Esophagus squamous epithelium (tissue), 5 donors: ENCODE measurements at regions not wholly inside any gene's neighbourhood (a gene's known extent, or its start where the extent isn't known, plus 50 kb on each side); places are given as distances from the start of the nearest gene placed in this dataset.

ENCODE experiments used
- DNase-seq: peaks from one replicate; lab custom pipeline; 2025; lab: John Stamatoyannopoulos, UW
- H3K27ac ChIP-seq, 4 donors: fragments of 200-600 bp; sonication (generic); one replicate each; pipeline ENCODE4 v1.5.1; 2016 to 2019; ENCODE audit warnings: mild to moderate bottlenecking in 1 of 4
- H3K27me3 ChIP-seq, 4 donors: fragments of 200-600 bp; sonication (generic); 1 replicate in 3 of 4; 2 replicates in 1 of 4; pipeline versions ENCODE4 v1.5.1 to v1.6.0; 2017 to 2021; ENCODE audit warnings: antibody characterized with exemption in 1 of 4
- H3K36me3 ChIP-seq, 3 donors: fragments of 200-600 bp; sonication (generic); one replicate each; pipeline ENCODE4 v1.5.1; 2016 to 2019
- H3K4me1 ChIP-seq, 3 donors: fragments of 200-600 bp; sonication (generic); one replicate each; pipeline ENCODE4 v1.5.1; 2017 to 2019
- H3K4me3 ChIP-seq, 4 donors: fragments of 200-600 bp; sonication (generic); 1 replicate in 3 of 4; 2 replicates in 1 of 4; pipeline ENCODE4 v1.5.1; 2016 to 2019; ENCODE audit warnings: mild to moderate bottlenecking in 2 of 4, moderate library complexity in 1 of 4
- H3K9me3 ChIP-seq, 3 donors: fragments of 200-600 bp; sonication (generic); one replicate each; pipeline ENCODE4 v1.5.1; 2016 to 2019
- POLR2A ChIP-seq, 4 donors: fragments of 450-650 bp; IDR thresholded peaks; one replicate each; pipeline ENCODE4 v1.6.1; 2017; ENCODE audit warnings: antibody characterized with exemption in 4 of 4, mild to moderate bottlenecking in 4 of 4, moderate library complexity in 3 of 4
- WGBS, 2 donors: methylation state at CpG; one replicate each; pipeline ENCODE4 v1.1.5; 2018; 5-methylcytosine and 5-hydroxymethylcytosine counted together
- intact Hi-C: fragments of 100-400 bp; cut with DNase I; formaldehyde crosslinking; loops from one replicate; pipeline ENCODE4 v1.15.0; 2022
- TF ChIP-seq, protein P1 (sequence below), 6 experiments: fragments of 450-650 bp in 4 of 6; fragments of 200-600 bp in 2 of 6; sonication (generic) in 2 of 6; IDR thresholded peaks; one replicate each; pipeline ENCODE4 v1.5.1; 2016 to 2019; ENCODE audit warnings: antibody characterized with exemption in 6 of 6, mild to moderate bottlenecking in 4 of 6, moderate library complexity in 4 of 6
- donor health status: DM: yes; HTN: yes; CAD: no.

DNA sequence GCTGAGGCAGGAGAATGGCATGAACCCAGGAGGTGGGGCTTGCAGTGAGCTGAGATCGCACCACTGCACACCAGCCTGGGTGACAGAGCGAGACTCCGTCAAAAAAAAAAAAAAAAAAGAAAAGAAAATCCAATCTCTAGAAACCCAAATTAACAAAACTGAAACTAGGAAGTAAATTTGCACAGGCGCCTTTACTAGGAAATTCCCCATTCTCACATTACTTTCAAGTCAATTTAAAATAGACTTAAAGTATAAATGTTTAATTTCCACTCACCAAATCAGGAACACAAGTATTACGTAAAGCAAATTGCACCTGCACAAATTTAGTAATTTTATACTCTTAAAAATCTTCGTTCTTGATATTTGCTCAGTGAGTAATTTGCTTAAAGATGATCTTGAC, 67.8 kb upstream of the BCAR3 start:
- WGBS, 2 donors = 53 to 61% methylated on average over 6 of the region's 6 CpGs
- TF ChIP-seq POLR2A (IDR thresholded peaks at IDR 0.05) = no peak
- TF ChIP-seq, protein P1, sequence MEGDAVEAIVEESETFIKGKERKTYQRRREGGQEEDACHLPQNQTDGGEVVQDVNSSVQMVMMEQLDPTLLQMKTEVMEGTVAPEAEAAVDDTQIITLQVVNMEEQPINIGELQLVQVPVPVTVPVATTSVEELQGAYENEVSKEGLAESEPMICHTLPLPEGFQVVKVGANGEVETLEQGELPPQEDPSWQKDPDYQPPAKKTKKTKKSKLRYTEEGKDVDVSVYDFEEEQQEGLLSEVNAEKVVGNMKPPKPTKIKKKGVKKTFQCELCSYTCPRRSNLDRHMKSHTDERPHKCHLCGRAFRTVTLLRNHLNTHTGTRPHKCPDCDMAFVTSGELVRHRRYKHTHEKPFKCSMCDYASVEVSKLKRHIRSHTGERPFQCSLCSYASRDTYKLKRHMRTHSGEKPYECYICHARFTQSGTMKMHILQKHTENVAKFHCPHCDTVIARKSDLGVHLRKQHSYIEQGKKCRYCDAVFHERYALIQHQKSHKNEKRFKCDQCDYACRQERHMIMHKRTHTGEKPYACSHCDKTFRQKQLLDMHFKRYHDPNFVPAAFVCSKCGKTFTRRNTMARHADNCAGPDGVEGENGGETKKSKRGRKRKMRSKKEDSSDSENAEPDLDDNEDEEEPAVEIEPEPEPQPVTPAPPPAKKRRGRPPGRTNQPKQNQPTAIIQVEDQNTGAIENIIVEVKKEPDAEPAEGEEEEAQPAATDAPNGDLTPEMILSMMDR (IDR thresholded peaks at IDR 0.05) = no peak
- DNase-seq = no peak
- no peak overlapping the region for H3K4me3 ChIP-seq
- no peaks in the 10 kb centered on the region for H3K27me3 ChIP-seq
- intact Hi-C loops = no loop called here
- H3K4me1 ChIP-seq = peaks cover 0 to 64% (median 4%) of the 10 kb centered on the region in 3 donors
- no peak overlapping the region for H3K27ac ChIP-seq
- H3K9me3 ChIP-seq = peaks cover 0 to 10% (median 0%) of the 10 kb centered on the region in 3 donors
- H3K36me3 ChIP-seq = no peaks in the 10 kb centered on the region

DNA sequence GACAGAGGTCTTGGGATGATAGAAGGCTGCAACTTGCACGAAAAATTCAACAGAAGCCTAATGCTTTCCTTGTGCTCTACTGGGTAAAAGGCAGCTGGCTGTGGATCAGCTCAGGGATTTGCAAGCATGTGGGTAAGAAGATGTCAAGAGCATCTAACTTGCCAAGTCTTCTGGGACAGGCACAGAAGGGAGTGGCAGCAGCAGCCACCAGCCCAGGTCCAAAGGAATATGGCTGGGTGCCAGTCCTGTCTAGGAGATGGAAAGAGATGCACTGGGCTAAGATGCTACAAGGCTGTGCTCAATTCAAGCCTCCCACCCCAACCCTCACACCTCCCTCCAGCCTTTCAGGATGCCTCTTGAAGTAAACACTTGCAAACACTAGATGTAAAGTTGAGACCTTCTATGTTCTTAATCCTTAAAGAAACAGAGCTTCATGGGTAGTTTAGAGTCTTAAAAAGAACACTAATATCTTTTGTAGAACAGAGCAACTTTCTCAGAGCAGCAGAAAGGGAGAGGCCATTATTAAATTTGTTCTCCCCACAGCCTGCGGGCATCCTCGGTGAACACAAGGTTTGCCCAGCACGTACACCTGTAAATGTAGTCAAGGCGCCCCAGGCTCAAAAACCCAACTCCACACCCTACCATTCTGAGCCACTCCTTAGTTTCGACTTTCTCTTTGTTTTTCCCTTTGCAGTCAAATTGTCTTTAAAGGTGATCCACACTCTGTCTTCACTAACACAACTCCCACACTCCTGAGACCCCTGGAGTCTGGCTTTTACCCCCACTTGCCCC, 64.6 kb upstream of the BCAR3 start:
- Histone ChIP-seq H3K4me3 (no peak overlapping the region), H3K36me3 (no peaks in the 10 kb centered on the region), H3K27ac (peak overlapping the region in 3 of 4 donors; percentile 55 to 80 (median 59)), H3K4me1 (peaks cover 0 to 46% (median 4%) of the 10 kb centered on the region in 3 donors), H3K9me3 (peaks cover 0 to 10% (median 0%) of the 10 kb centered on the region in 3 donors), H3K27me3 (no peaks in the 10 kb centered on the region)
- no peak for DNase-seq
- intact Hi-C loops = no loop called here
- 44% methylated on average over 6 of the region's 6 CpGs for WGBS, 2 donors
- TF ChIP-seq, protein P1 (IDR thresholded peaks at IDR 0.05) = no peak
- no peak for TF ChIP-seq POLR2A (IDR thresholded peaks at IDR 0.05)

DNA sequence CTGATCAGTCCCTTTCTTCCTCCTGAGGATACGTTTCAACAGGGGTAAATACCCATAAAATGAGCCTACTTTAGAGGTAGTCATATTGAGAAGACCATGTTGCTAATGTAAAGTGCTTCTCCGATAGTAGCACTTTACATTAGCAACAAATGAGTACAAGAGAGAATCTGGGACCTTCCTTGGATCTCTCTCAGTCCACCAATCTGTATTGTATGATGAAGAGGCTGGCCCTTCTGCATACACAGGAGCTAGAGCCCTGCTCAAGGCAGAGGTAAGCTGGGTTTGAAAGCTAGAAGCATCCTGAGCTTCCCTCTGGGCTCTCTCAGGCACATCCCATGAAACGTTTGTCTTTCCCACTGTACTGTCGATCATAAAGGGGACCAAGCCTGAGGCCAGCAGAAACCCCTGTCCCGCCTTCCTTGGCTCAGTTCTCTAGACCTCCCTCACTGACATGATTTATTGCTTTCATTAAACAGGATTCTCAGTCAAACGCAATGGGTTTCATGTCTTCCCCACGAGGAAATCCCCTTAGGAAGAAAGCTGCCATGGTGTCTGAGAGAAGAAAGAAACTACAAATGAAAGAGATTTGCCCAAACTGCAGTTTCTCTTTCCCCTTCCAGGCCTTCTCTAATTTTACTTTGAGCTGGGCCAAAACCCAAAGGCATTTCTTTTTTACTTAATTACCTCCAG, 62.8 kb upstream of the BCAR3 start:
- TF ChIP-seq POLR2A (IDR thresholded peaks at IDR 0.05) = no peak
- TF ChIP-seq, protein P1 (IDR thresholded peaks at IDR 0.05) = no peak

DNA sequence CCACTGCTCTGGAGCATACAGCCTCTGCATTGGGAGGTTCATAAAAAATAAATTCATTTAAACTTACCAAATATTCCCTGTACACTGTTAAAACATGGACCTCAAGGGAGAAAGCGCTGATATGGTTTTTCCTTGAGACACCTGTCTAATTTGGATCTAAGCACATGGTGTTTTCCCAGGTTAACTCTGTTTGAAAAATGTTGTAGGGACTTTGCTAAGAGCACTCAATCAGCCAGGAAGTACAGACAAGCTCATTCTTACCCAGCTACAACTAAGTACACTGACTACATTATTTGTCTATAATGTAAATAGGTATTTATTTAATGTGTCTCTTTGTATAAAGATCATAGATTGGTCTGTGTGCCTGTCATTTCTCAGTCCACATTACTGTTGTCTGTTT, 61.8 kb upstream of the BCAR3 start:
- intact Hi-C loops = no loop called here
- no peak for DNase-seq
- Histone ChIP-seq H3K9me3 (peaks cover 0 to 10% (median 0%) of the 10 kb centered on the region in 3 donors), H3K27me3 (no peaks in the 10 kb centered on the region), H3K4me1 (peaks cover 0 to 53% (median 12%) of the 10 kb centered on the region in 3 donors), H3K4me3 (no peak overlapping the region), H3K36me3 (no peaks in the 10 kb centered on the region), H3K27ac (no peak overlapping the region)
- WGBS, 2 donors = 100% methylated on average over 1 of the region's 1 CpG
- no peak for TF ChIP-seq POLR2A (IDR thresholded peaks at IDR 0.05)
- TF ChIP-seq, protein P1 (IDR thresholded peaks at IDR 0.05) = no peak

More for the DNA sequence above, 62.8 kb upstream of the BCAR3 start:
- no peak overlapping the region for H3K27ac ChIP-seq
- H3K4me1 ChIP-seq = peaks cover 0 to 48% (median 12%) of the 10 kb centered on the region in 3 donors
- WGBS, 2 donors = 30 to 39% methylated on average over 7 of the region's 7 CpGs
- H3K36me3 ChIP-seq = no peaks in the 10 kb centered on the region
- intact Hi-C loops = no loop called here
- H3K9me3 ChIP-seq = peaks cover 0 to 10% (median 0%) of the 10 kb centered on the region in 3 donors
- no peaks in the 10 kb centered on the region for H3K27me3 ChIP-seq
- H3K4me3 ChIP-seq = no peak overlapping the region
- DNase-seq = no peak

DNA sequence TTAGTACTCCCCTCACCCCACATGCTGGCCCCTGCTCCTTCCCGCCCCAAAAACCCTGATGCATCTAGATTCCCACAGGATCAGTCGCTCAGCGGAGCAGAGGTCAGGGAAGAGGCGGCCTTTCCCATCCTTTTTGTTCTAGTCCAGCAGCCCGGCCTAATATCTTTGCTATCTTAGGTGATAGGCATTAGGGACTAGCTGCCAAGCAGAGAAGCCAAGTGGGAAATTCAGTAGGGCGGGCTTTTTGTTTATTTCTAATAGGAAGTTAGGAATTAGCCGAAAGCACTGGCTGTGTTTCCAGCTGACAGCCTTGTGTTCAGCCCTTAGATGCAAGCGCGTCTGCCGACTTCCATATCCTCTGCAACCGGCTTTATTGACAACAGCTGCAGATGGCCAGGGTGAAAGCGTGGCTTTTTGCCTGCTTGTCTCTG, 59.0 kb upstream of the BCAR3 start:
- Histone ChIP-seq H3K9me3 (no peaks in the 10 kb centered on the region), H3K27ac (peak overlapping the region in 1 of 4 donors; percentile 13), H3K27me3 (peaks cover 0 to 7% (median 0%) of the 10 kb centered on the region in 4 donors), H3K4me1 (peaks cover 0 to 38% (median 7%) of the 10 kb centered on the region in 3 donors), H3K36me3 (no peaks in the 10 kb centered on the region), H3K4me3 (no peak overlapping the region)
- TF ChIP-seq POLR2A (IDR thresholded peaks at IDR 0.05) = no peak
- TF ChIP-seq, protein P1 (IDR thresholded peaks at IDR 0.05) = no peak
- intact Hi-C loops = no loop called here
- WGBS, 2 donors = 76 to 85% methylated on average over 9 to 11 of the region's 12 CpGs
- no peak for DNase-seq
